Breast epithelium (tissue), 4 donors: ENCODE measurements at regions not wholly inside any gene's neighbourhood (a gene's known extent, or its start where the extent isn't known, plus 50 kb on each side); places are given as distances from the start of the nearest gene placed in this dataset.

Source experiments
- DNase-seq, 2 donors: peaks; one replicate each; pipeline ENCODE4 v3.0.0-alpha.2; 2019; ENCODE audit warnings: low spot score in 2 of 2
- H3K27ac ChIP-seq, 2 donors: fragments of 200-600 bp; sonication (generic) in 1 of 2; one replicate each; pipeline ENCODE4 v1.5.1; 2016 to 2019; ENCODE audit warnings: mild to moderate bottlenecking in 1 of 2
- H3K27me3 ChIP-seq, 2 donors: fragments of 200-600 bp; sonication (generic) in 1 of 2; one replicate each; pipeline versions ENCODE4 v1.5.1 to v1.6.0; 2017 to 2019; ENCODE audit warnings: control low read depth in 1 of 2, mild to moderate bottlenecking in 1 of 2
- H3K36me3 ChIP-seq: fragments of 200-600 bp; one replicate; pipeline ENCODE4 v1.5.1; 2019
- H3K4me1 ChIP-seq, 2 donors: fragments of 200-600 bp; sonication (generic); one replicate each; pipeline ENCODE4 v1.5.1; 2016 to 2019; ENCODE audit warnings: control low read depth in 1 of 2
- H3K4me3 ChIP-seq, 3 donors: fragments of 200-600 bp; sonication (generic); 1 replicate in 2 of 3; 2 replicates in 1 of 3; pipeline ENCODE4 v1.5.1; 2016 to 2019; ENCODE audit warnings: mild to moderate bottlenecking in 3 of 3, moderate library complexity in 2 of 3
- H3K9me3 ChIP-seq, 2 donors: fragments of 200-600 bp; sonication (generic) in 1 of 2; one replicate each; pipeline ENCODE4 v1.5.1; 2016 to 2019; ENCODE audit warnings: control low read depth in 1 of 2
- CTCF ChIP-seq, 3 donors: fragments of 450-650 bp; IDR thresholded peaks; one replicate each; pipeline ENCODE4 v1.5.1; 2016 to 2017; ENCODE audit warnings: antibody characterized with exemption in 3 of 3, mild to moderate bottlenecking in 3 of 3, moderate library complexity in 3 of 3
- POLR2A ChIP-seq: fragments of 450-650 bp; IDR thresholded peaks from one replicate; pipeline ENCODE4 v1.6.1; 2016; ENCODE audit warnings: antibody characterized with exemption, mild to moderate bottlenecking, moderate library complexity
- POLR2AphosphoS5 ChIP-seq, 3 donors: sonication (generic); formaldehyde crosslinking; IDR thresholded peaks; one replicate each; pipeline ENCODE4 v1.6.1; 2017; ENCODE audit warnings: antibody characterized with exemption in 3 of 3
- intact Hi-C: fragments of 100-400 bp; cut with DNase I; formaldehyde crosslinking; loops from one replicate; pipeline ENCODE4 v1.15.1; 2023; ENCODE audit warnings: low total_unique reads

- Histone ChIP-seq H3K4me1 (no peaks in the 10 kb centered on the region), H3K27me3 (peaks cover 0 to 4% of the 10 kb centered on the region in 2 donors), H3K36me3 (no peaks in the 10 kb centered on the region), H3K4me3 (no peak overlapping the region), H3K9me3 (no peaks in the 10 kb centered on the region), H3K27ac (no peak overlapping the region)
- intact Hi-C loops = no loop called here
- DNase-seq = no peak
- TF ChIP-seq POLR2AphosphoS5 (IDR thresholded peaks at IDR 0.05) (no peak), POLR2A (no peak)
Measured at GRCh38 chr2:126803434-126803775, 95.3 kb upstream of the TEX51 start.

- TF ChIP-seq POLR2A (no peak), POLR2AphosphoS5 (IDR thresholded peaks at IDR 0.05) (no peak), CTCF (IDR thresholded peaks at IDR 0.05) (no peak)
- no peak for DNase-seq
- intact Hi-C loops = no loop called here
- H3K4me1 ChIP-seq = no peaks in the 10 kb centered on the region
- no peaks in the 10 kb centered on the region for H3K9me3 ChIP-seq
- H3K4me3 ChIP-seq = no peak overlapping the region
- no peak overlapping the region for H3K27ac ChIP-seq
- H3K27me3 ChIP-seq = no peaks in the 10 kb centered on the region
- H3K36me3 ChIP-seq = no peaks in the 10 kb centered on the region
Measured at GRCh38 chr2:126804347-126804746, 94.3 kb upstream of the TEX51 start.

GRCh38 chr2:126808929-126809328, 89.8 kb upstream of the TEX51 start:
- no peaks in the 10 kb centered on the region for H3K36me3 ChIP-seq
- DNase-seq = no peak
- H3K4me1 ChIP-seq = no peaks in the 10 kb centered on the region
- TF ChIP-seq POLR2A (no peak), POLR2AphosphoS5 (IDR thresholded peaks at IDR 0.05) (no peak), CTCF (IDR thresholded peaks at IDR 0.05) (no peak)
- no peak overlapping the region for H3K4me3 ChIP-seq
- H3K27ac ChIP-seq = no peak overlapping the region
- intact Hi-C loops = no loop called here
- H3K27me3 ChIP-seq = no peaks in the 10 kb centered on the region
- no peaks in the 10 kb centered on the region for H3K9me3 ChIP-seq

- Histone ChIP-seq H3K9me3 (no peaks in the 10 kb centered on the region), H3K27me3 (no peaks in the 10 kb centered on the region), H3K36me3 (no peaks in the 10 kb centered on the region), H3K4me1 (no peaks in the 10 kb centered on the region), H3K4me3 (no peak overlapping the region), H3K27ac (no peak overlapping the region)
- TF ChIP-seq POLR2AphosphoS5 (IDR thresholded peaks at IDR 0.05) = no peak
- no peak for TF ChIP-seq CTCF (IDR thresholded peaks at IDR 0.05)
- no peak for TF ChIP-seq POLR2A
- intact Hi-C loops = no loop called here
- DNase-seq = no peak
Measured at GRCh38 chr2:126809340-126809739, 89.3 kb upstream of the TEX51 start.

- no peaks in the 10 kb centered on the region for H3K9me3 ChIP-seq
- H3K36me3 ChIP-seq = no peaks in the 10 kb centered on the region
- TF ChIP-seq POLR2AphosphoS5 (IDR thresholded peaks at IDR 0.05) (no peak), POLR2A (no peak), CTCF (IDR thresholded peaks at IDR 0.05) (no peak)
- H3K4me3 ChIP-seq = no peak overlapping the region
- no peak overlapping the region for H3K27ac ChIP-seq
- DNase-seq = no peak
- intact Hi-C loops = no loop called here
- H3K4me1 ChIP-seq = no peaks in the 10 kb centered on the region
- no peaks in the 10 kb centered on the region for H3K27me3 ChIP-seq
Measured at GRCh38 chr2:126810001-126810400, 88.7 kb upstream of the TEX51 start.

GRCh38 chr2:126811101-126811500, 87.6 kb upstream of the TEX51 start:
- Histone ChIP-seq H3K4me3 (no peak overlapping the region), H3K27ac (no peak overlapping the region), H3K4me1 (no peaks in the 10 kb centered on the region), H3K9me3 (peaks cover 0 to under 1% of the 10 kb centered on the region in 2 donors), H3K27me3 (no peaks in the 10 kb centered on the region), H3K36me3 (no peaks in the 10 kb centered on the region)
- no peak for TF ChIP-seq POLR2A
- no peak for TF ChIP-seq CTCF (IDR thresholded peaks at IDR 0.05)
- TF ChIP-seq POLR2AphosphoS5 (IDR thresholded peaks at IDR 0.05) = no peak
- DNase-seq = no peak
- intact Hi-C loops = no loop called here
